ENCODE measurements at regions not wholly inside any gene's neighbourhood (a gene's known extent, or its start where the extent isn't known, plus 50 kb on each side); places are given as distances from the start of the nearest gene placed in this dataset.

- WGBS (ENCODE audit: low lambda C conversion rate): 43% methylated on average over 13 of the region's 15 CpGs
- no peaks in the 10 kb centered on the region for H3K27me3 ChIP-seq (ENCODE audit: insufficient read depth)
- H3K79me2 ChIP-seq (ENCODE audit: insufficient read depth): no peaks in the 10 kb centered on the region
- no peak overlapping the region for H3K4me3 ChIP-seq (ENCODE audit: low read depth in 2 of 2, low read length in 1 of 2)
- no peak overlapping the region for H3K9ac ChIP-seq
- H3K9me3 ChIP-seq: no peaks in the 10 kb centered on the region
- TF ChIP-seq RCOR1 (IDR thresholded peaks at IDR 0.05; ENCODE audit: low read length) (no peak), SIN3A (IDR thresholded peaks at IDR 0.05; ENCODE audit: borderline replicate concordance, low read depth, low read length) (no peak), FOXJ3 (CRISPR knock-in tag; IDR thresholded peaks at IDR 0.05) (no peak), NFIC (IDR thresholded peaks at IDR 0.05; ENCODE audit: borderline replicate concordance) (no peak), CTCF (IDR thresholded peaks at IDR 0.05) (no peak), USF2 (IDR thresholded peaks at IDR 0.05; ENCODE audit: borderline replicate concordance, low read depth, low read length) (no peak), JUND (IDR thresholded peaks at IDR 0.05) (no peak), YY1 (IDR thresholded peaks at IDR 0.05; ENCODE audit: low read depth) (no peak), POLR2AphosphoS5 (IDR thresholded peaks at IDR 0.05; ENCODE audit: low read depth, low read length) (no peak), RFX5 (IDR thresholded peaks at IDR 0.05; ENCODE audit: low read length) (no peak), EZH2phosphoT487 (IDR thresholded peaks at IDR 0.05; ENCODE audit: borderline replicate concordance, low read depth) (no peak), EP300 (IDR thresholded peaks at IDR 0.05; ENCODE audit: borderline replicate concordance in 1 of 2, low read depth in 1 of 2, low read length in 1 of 2) (no peak), MEF2A (IDR thresholded peaks at IDR 0.05; ENCODE audit: borderline replicate concordance, low read depth) (no peak), RAD21 (IDR thresholded peaks at IDR 0.05; ENCODE audit: low read length) (no peak), CHD2 (IDR thresholded peaks at IDR 0.05; ENCODE audit: low read length, partially characterized antibody) (no peak), USF1 (IDR thresholded peaks at IDR 0.05; ENCODE audit: borderline replicate concordance, low read depth) (no peak), NRF1 (IDR thresholded peaks at IDR 0.05; ENCODE audit: low read depth, low read length) (no peak)
- no peaks in the 10 kb centered on the region for H3K36me3 ChIP-seq (replicated peaks in 1 of 2; ENCODE audit: control insufficient read depth in 1 of 2, insufficient read depth in 2 of 2, low read length in 1 of 2)
- peaks cover 0 to 2% of the 10 kb centered on the region in 2 experiments; a peak in 1 of 4 replicates for H3K4me1 ChIP-seq (ENCODE audit: control insufficient read depth in 1 of 2, insufficient read depth in 2 of 2, low read depth in 1 of 2, low read length in 1 of 2)
- no peaks in the 10 kb centered on the region for H4K20me1 ChIP-seq (ENCODE audit: insufficient read depth)
- no peak overlapping the region for H3K27ac ChIP-seq (ENCODE audit: low read depth in 2 of 2, low read length in 1 of 2)
- no peak for DNase-seq
- POLR2A ChIA-PET: no interaction called here
- H3K9me2 ChIP-seq: no peaks in the 10 kb centered on the region
- H3K4me2 ChIP-seq: no peak overlapping the region
- H3F3A ChIP-seq (replicated peaks; ENCODE audit: insufficient read depth): no peaks in the 10 kb centered on the region
- CTCF ChIA-PET: interaction anchor here (0.9 kb wide), 1 partner anchor 112 kb away, joined by 3 read pairs; no protein-coding TSS in a partner anchor
- H2AFZ ChIP-seq (ENCODE audit: low read depth): no peak overlapping the region
Observed at GRCh38 chr6:106866875-106867658, 107.5 kb downstream of the CD24 start.
